SK-N-SH treated with all-trans-retinoic acid at 6 μM for 48 hours (cell line): ENCODE measurements at regions not wholly inside any gene's neighbourhood (a gene's known extent, or its start where the extent isn't known, plus 50 kb on each side); places are given as distances from the start of the nearest gene placed in this dataset.

Experiments used
- ATAC-seq: fragments of 200-7000 bp; cut with Tn5 transposase; 3 replicates; pipeline ENCODE4 v1.9.1; 2020; ENCODE audit warnings: mild to moderate bottlenecking, moderate library complexity
- ARNTL ChIP-seq: fragments of 450-650 bp; formaldehyde crosslinking; IDR thresholded peaks from 2 replicates; pipeline ENCODE4 v1.5.0; 2020; ENCODE audit warnings: low read depth, mild to moderate bottlenecking, moderate library complexity, borderline replicate concordance
- BACH2 ChIP-seq: fragments of 250-450 bp; sonication (Bioruptor Pico); IDR thresholded peaks from 2 replicates; pipeline ENCODE4 v1.9.0; 2021; ENCODE audit warnings: mild to moderate bottlenecking, borderline replicate concordance
- CSDC2 ChIP-seq: fragments of 250-450 bp; sonication (Bioruptor Pico); IDR thresholded peaks from 2 replicates; pipeline ENCODE4 v1.5.0; 2020; ENCODE audit warnings: mild to moderate bottlenecking, moderate library complexity
- ESRRG ChIP-seq: fragments of 250-450 bp; sonication (Bioruptor Pico); IDR thresholded peaks from 2 replicates; pipeline ENCODE4 v1.6.1; 2021; ENCODE audit warnings: mild to moderate bottlenecking
- GLIS3 ChIP-seq: fragments of 250-450 bp; sonication (Bioruptor Pico); IDR thresholded peaks from 2 replicates; pipeline ENCODE4 v1.5.0; 2020; ENCODE audit warnings: mild to moderate bottlenecking, moderate library complexity
- ISL1 ChIP-seq: fragments of 250-450 bp; sonication (Bioruptor Pico); IDR thresholded peaks from 2 replicates; pipeline ENCODE4 v2.1.2; 2022; ENCODE audit warnings: mild to moderate bottlenecking, moderate library complexity
- OSR1 ChIP-seq: fragments of 250-450 bp; sonication (Bioruptor Pico); IDR thresholded peaks from 2 replicates; pipeline ENCODE4 v1.8.0; 2022; ENCODE audit warnings: moderate library complexity, mild to moderate bottlenecking, inconsistent platforms
- PATZ1 ChIP-seq: fragments of 250-450 bp; sonication (Bioruptor Pico); IDR thresholded peaks from 2 replicates; pipeline ENCODE4 v1.8.0; 2020; ENCODE audit warnings: mild to moderate bottlenecking, moderate library complexity, borderline replicate concordance
- POU6F1 ChIP-seq: fragments of 250-450 bp; sonication (Bioruptor Pico); IDR thresholded peaks from 2 replicates; pipeline ENCODE4 v1.8.0; 2021; ENCODE audit warnings: low read depth, mild to moderate bottlenecking, moderate library complexity, borderline replicate concordance
- PPARA ChIP-seq: fragments of 250-450 bp; sonication (Bioruptor Pico); IDR thresholded peaks from 2 replicates; pipeline ENCODE4 v1.5.0; 2020; ENCODE audit warnings: mild to moderate bottlenecking, borderline replicate concordance
- SNAI2 ChIP-seq: fragments of 250-450 bp; sonication (Bioruptor Pico); IDR thresholded peaks from 2 replicates; pipeline ENCODE4 v1.5.0; 2020; ENCODE audit warnings: mild to moderate bottlenecking, moderate library complexity
- TCF4 ChIP-seq: fragments of 250-450 bp; sonication (Bioruptor Pico); IDR thresholded peaks from 2 replicates; pipeline ENCODE4 v1.8.0; 2021; ENCODE audit warnings: mild to moderate bottlenecking, moderate library complexity, borderline replicate concordance
- TOX ChIP-seq: fragments of 250-450 bp; sonication (Bioruptor Pico); IDR thresholded peaks from 2 replicates; pipeline ENCODE4 v1.8.0; 2021; ENCODE audit warnings: mild to moderate bottlenecking, moderate library complexity, borderline replicate concordance
- TSHZ2 ChIP-seq: fragments of 250-450 bp; sonication (Bioruptor Pico); IDR thresholded peaks from 2 replicates; pipeline ENCODE4 v1.5.0; 2020; ENCODE audit warnings: mild to moderate bottlenecking, moderate library complexity
- ZFP3 ChIP-seq: fragments of 250-450 bp; sonication (Bioruptor Pico); IDR thresholded peaks from 2 replicates; pipeline ENCODE4 v1.5.0; 2020; ENCODE audit warnings: mild to moderate bottlenecking, moderate library complexity
- ZFP30 ChIP-seq: fragments of 450-650 bp; formaldehyde crosslinking; IDR thresholded peaks from 2 replicates; pipeline ENCODE4 v1.5.0; 2022; ENCODE audit warnings: mild to moderate bottlenecking, moderate library complexity
- ZNF565 ChIP-seq: fragments of 450-650 bp; formaldehyde crosslinking; conservative IDR thresholded peaks from 2 replicates; pipeline ENCODE4 v1.5.0; 2020; ENCODE audit warnings: low read depth, mild to moderate bottlenecking, moderate library complexity
- ZNF70 ChIP-seq: fragments of 450-650 bp; formaldehyde crosslinking; IDR thresholded peaks from 2 replicates; pipeline ENCODE4 v1.5.0; 2020; ENCODE audit warnings: mild to moderate bottlenecking, moderate library complexity

DNA sequence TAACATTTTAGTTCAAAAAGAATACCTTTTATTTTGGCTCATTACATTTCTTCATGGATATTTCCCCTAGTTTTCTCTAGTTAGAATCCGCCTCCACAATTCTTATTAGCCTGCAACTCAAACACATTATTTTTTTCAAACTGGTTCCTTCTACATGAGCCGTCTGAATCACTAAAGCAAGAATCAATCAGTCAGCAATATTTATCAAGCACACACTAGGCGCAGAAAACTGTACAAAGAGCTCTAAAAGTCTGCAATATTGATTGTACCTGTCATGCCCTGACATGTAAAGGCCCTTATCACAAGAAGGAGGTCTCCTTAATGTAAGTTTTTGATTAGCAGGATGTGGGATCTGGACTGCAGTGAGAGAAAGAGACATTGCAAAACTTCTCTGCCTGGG lies 94.8 kb upstream of the CENPE start:
- no peak for TF ChIP-seq SNAI2
- TF ChIP-seq ESRRG: no peak
- no peak for TF ChIP-seq TOX (CRISPR knock-in tag)
- no peak for TF ChIP-seq GLIS3 (CRISPR knock-in tag)
- no peak for TF ChIP-seq ZFP30 (CRISPR knock-in tag)
- no peak for TF ChIP-seq TSHZ2 (CRISPR knock-in tag)
- no peak for TF ChIP-seq PATZ1 (CRISPR knock-in tag)
- no peak for TF ChIP-seq POU6F1 (CRISPR knock-in tag)
- no peak for TF ChIP-seq BACH2 (CRISPR knock-in tag)
- TF ChIP-seq OSR1: no peak
- no peak for TF ChIP-seq ZFP3 (CRISPR knock-in tag)
- no peak for TF ChIP-seq CSDC2 (CRISPR knock-in tag)
- TF ChIP-seq ZNF70 (CRISPR knock-in tag): no peak
- no peak for TF ChIP-seq ARNTL (CRISPR knock-in tag)
- no peak for TF ChIP-seq TCF4
- no peak for TF ChIP-seq PPARA
- TF ChIP-seq, all 23 proteins: peak for 0
- no peak for ATAC-seq

- ATAC-seq: no peak
- TF ChIP-seq ZNF565 (CRISPR knock-in tag) (no peak), POU6F1 (CRISPR knock-in tag) (no peak), OSR1 (no peak), ZFP3 (CRISPR knock-in tag) (no peak), TSHZ2 (CRISPR knock-in tag) (no peak), ZFP30 (CRISPR knock-in tag) (no peak), ISL1 (CRISPR knock-in tag) (no peak), ESRRG (no peak), BACH2 (CRISPR knock-in tag) (no peak), CSDC2 (CRISPR knock-in tag) (no peak), ARNTL (CRISPR knock-in tag) (no peak), TOX (CRISPR knock-in tag) (no peak), PPARA (no peak), PATZ1 (CRISPR knock-in tag) (no peak), ZNF70 (CRISPR knock-in tag) (no peak), TCF4 (no peak), GLIS3 (CRISPR knock-in tag) (no peak)
- TF ChIP-seq, all 23 proteins: peak for 0
Measured at GRCh38 chr4:103292373-103292772, 94.2 kb upstream of the CENPE start.
